ENCODE measurements at regions not wholly inside any gene's neighbourhood (a gene's known extent, or its start where the extent isn't known, plus 50 kb on each side); places are given as distances from the start of the nearest gene placed in this dataset.

GRCh38 chr4:176875446-176875930, 82.8 kb upstream of the VEGFC start:
- peaks cover 4% of the 10 kb centered on the region for H3K4me1 ChIP-seq (ENCODE audit: low read depth)
- TF ChIP-seq CTCF (IDR thresholded peaks at IDR 0.05; ENCODE audit: low read depth, low read length), result no peak
- H3K27me3 ChIP-seq, result no peaks in the 10 kb centered on the region
- DNase-seq (ENCODE audit: low read depth in 1 of 2, low spot score in 1 of 2), result peak in 1 of 2 donors; percentile 9
- H3K4me3 ChIP-seq, result no peak overlapping the region
- H3K36me3 ChIP-seq, result no peaks in the 10 kb centered on the region
- no peak overlapping the region for H3K27ac ChIP-seq
- H3K9me3 ChIP-seq (ENCODE audit: low read depth), result no peaks in the 10 kb centered on the region

- H3K27me3 ChIP-seq, result no peaks in the 10 kb centered on the region
- H3K4me1 ChIP-seq (ENCODE audit: low read depth), result peaks cover 4% of the 10 kb centered on the region
- no peaks in the 10 kb centered on the region for H3K36me3 ChIP-seq
- DNase-seq (ENCODE audit: low read depth in 1 of 2, low spot score in 1 of 2), result peak in 1 of 2 donors; percentile 55
- H3K27ac ChIP-seq, result no peak overlapping the region
- no peak overlapping the region for H3K4me3 ChIP-seq
- H3K9me3 ChIP-seq (ENCODE audit: low read depth), result no peaks in the 10 kb centered on the region
- no peak for TF ChIP-seq CTCF (IDR thresholded peaks at IDR 0.05; ENCODE audit: low read depth, low read length)
Measured at GRCh38 chr4:176879380-176880116, 86.8 kb upstream of the VEGFC start.

GRCh38 chr4:176882206-176882605, 89.5 kb upstream of the VEGFC start:
- H3K27me3 ChIP-seq, result no peaks in the 10 kb centered on the region
- no peak overlapping the region for H3K4me3 ChIP-seq
- H3K9me3 ChIP-seq (ENCODE audit: low read depth), result no peaks in the 10 kb centered on the region
- no peak overlapping the region for H3K27ac ChIP-seq
- DNase-seq (ENCODE audit: low read depth in 1 of 2, low spot score in 1 of 2), result no peak
- H3K4me1 ChIP-seq (ENCODE audit: low read depth), result no peaks in the 10 kb centered on the region
- H3K36me3 ChIP-seq, result no peaks in the 10 kb centered on the region
- TF ChIP-seq CTCF (IDR thresholded peaks at IDR 0.05; ENCODE audit: low read depth, low read length), result no peak

GRCh38 chr4:176883108-176883550, 90.4 kb upstream of the VEGFC start:
- no peaks in the 10 kb centered on the region for H3K9me3 ChIP-seq (ENCODE audit: low read depth)
- no peaks in the 10 kb centered on the region for H3K27me3 ChIP-seq
- no peaks in the 10 kb centered on the region for H3K36me3 ChIP-seq
- H3K4me1 ChIP-seq (ENCODE audit: low read depth), result no peaks in the 10 kb centered on the region
- no peak overlapping the region for H3K27ac ChIP-seq
- DNase-seq (ENCODE audit: low read depth in 1 of 2, low spot score in 1 of 2), result peak in 1 of 2 donors; percentile 32
- no peak for TF ChIP-seq CTCF (IDR thresholded peaks at IDR 0.05; ENCODE audit: low read depth, low read length)
- H3K4me3 ChIP-seq, result no peak overlapping the region

- no peaks in the 10 kb centered on the region for H3K4me1 ChIP-seq (ENCODE audit: low read depth)
- H3K4me3 ChIP-seq, result no peak overlapping the region
- no peak overlapping the region for H3K27ac ChIP-seq
- H3K27me3 ChIP-seq, result no peaks in the 10 kb centered on the region
- TF ChIP-seq CTCF (IDR thresholded peaks at IDR 0.05; ENCODE audit: low read depth, low read length), result no peak
- no peaks in the 10 kb centered on the region for H3K36me3 ChIP-seq
- H3K9me3 ChIP-seq (ENCODE audit: low read depth), result no peaks in the 10 kb centered on the region
- DNase-seq (ENCODE audit: low read depth in 1 of 2, low spot score in 1 of 2), result peak in 1 of 2 donors; percentile 31
Measured at GRCh38 chr4:176883681-176884418, 91.1 kb upstream of the VEGFC start.
